ENCODE measurements at regions not wholly inside any gene's neighbourhood (a gene's known extent, or its start where the extent isn't known, plus 50 kb on each side); places are given as distances from the start of the nearest gene placed in this dataset.

GRCh38 chr9:78605041-78606000 is 308.4 kb downstream of the PSAT1 start:
- DNase-seq (ENCODE audit: low spot score) = no peak

- DNase-seq (ENCODE audit: low spot score) = no peak
Observed at GRCh38 chr9:78606001-78606379, 309.1 kb downstream of the PSAT1 start.

GRCh38 chr9:78607853-78608252 is 310.9 kb downstream of the PSAT1 start:
- no peak for DNase-seq (ENCODE audit: low spot score)

GRCh38 chr9:78609450-78609849 is 312.5 kb downstream of the PSAT1 start:
- DNase-seq (ENCODE audit: low spot score) = no peak

- no peak for DNase-seq (ENCODE audit: low spot score)
Observed at GRCh38 chr9:78612091-78612490, 315.2 kb downstream of the PSAT1 start.

- no peak for DNase-seq (ENCODE audit: low spot score)
Observed at GRCh38 chr9:78613006-78613405, 316.1 kb downstream of the PSAT1 start.

GRCh38 chr9:78614892-78615291 is 318.0 kb downstream of the PSAT1 start:
- no peak for DNase-seq (ENCODE audit: low spot score)

- DNase-seq (ENCODE audit: low spot score) = no peak
Observed at GRCh38 chr9:78615372-78615771, 318.4 kb downstream of the PSAT1 start.

GRCh38 chr9:78618735-78619134 is 321.8 kb downstream of the PSAT1 start:
- DNase-seq (ENCODE audit: low spot score) = no peak

GRCh38 chr9:78620303-78620702 is 323.4 kb downstream of the PSAT1 start:
- DNase-seq (ENCODE audit: low spot score) = no peak

GRCh38 chr9:78620764-78621163 is 323.8 kb downstream of the PSAT1 start:
- DNase-seq (ENCODE audit: low spot score) = no peak

GRCh38 chr9:78622126-78622525 is 325.2 kb downstream of the PSAT1 start:
- DNase-seq (ENCODE audit: low spot score) = no peak

- DNase-seq (ENCODE audit: low spot score) = no peak
Observed at GRCh38 chr9:78626971-78627370, 330.0 kb downstream of the PSAT1 start.

- no peak for DNase-seq (ENCODE audit: low spot score)
Observed at GRCh38 chr9:78630966-78631365, 334.0 kb downstream of the PSAT1 start.

GRCh38 chr9:78640728-78641127 is 343.8 kb downstream of the PSAT1 start:
- DNase-seq (ENCODE audit: low spot score) = no peak

GRCh38 chr9:78644359-78644758 is 347.4 kb downstream of the PSAT1 start:
- no peak for DNase-seq (ENCODE audit: low spot score)

- DNase-seq (ENCODE audit: low spot score) = no peak
Observed at GRCh38 chr9:78654324-78654723, 357.4 kb downstream of the PSAT1 start.

- DNase-seq (ENCODE audit: low spot score) = no peak
Observed at GRCh38 chr9:78663369-78663768, 366.4 kb downstream of the PSAT1 start.

- no peak for DNase-seq (ENCODE audit: low spot score)
Observed at GRCh38 chr9:78664370-78664769, 367.4 kb downstream of the PSAT1 start.

- DNase-seq (ENCODE audit: low spot score) = no peak
Observed at GRCh38 chr9:78666818-78667414, 370.0 kb downstream of the PSAT1 start.

- no peak for DNase-seq (ENCODE audit: low spot score)
Observed at GRCh38 chr9:78668148-78668832, 371.4 kb downstream of the PSAT1 start.

- no peak for DNase-seq (ENCODE audit: low spot score)
Observed at GRCh38 chr9:78669591-78669990, 372.7 kb downstream of the PSAT1 start.

- no peak for DNase-seq (ENCODE audit: low spot score)
Observed at GRCh38 chr9:78671785-78672184, 374.9 kb downstream of the PSAT1 start.
